ENCODE measurements at regions not wholly inside any gene's neighbourhood (a gene's known extent, or its start where the extent isn't known, plus 50 kb on each side); places are given as distances from the start of the nearest gene placed in this dataset.

GRCh38 chr9:107792006-107792405 lies 302.4 kb upstream of the KLF4 start:
- H3K27me3 Mint-ChIP-seq, result peaks cover 11% of the 10 kb centered on the region
- TF ChIP-seq, protein P1, sequence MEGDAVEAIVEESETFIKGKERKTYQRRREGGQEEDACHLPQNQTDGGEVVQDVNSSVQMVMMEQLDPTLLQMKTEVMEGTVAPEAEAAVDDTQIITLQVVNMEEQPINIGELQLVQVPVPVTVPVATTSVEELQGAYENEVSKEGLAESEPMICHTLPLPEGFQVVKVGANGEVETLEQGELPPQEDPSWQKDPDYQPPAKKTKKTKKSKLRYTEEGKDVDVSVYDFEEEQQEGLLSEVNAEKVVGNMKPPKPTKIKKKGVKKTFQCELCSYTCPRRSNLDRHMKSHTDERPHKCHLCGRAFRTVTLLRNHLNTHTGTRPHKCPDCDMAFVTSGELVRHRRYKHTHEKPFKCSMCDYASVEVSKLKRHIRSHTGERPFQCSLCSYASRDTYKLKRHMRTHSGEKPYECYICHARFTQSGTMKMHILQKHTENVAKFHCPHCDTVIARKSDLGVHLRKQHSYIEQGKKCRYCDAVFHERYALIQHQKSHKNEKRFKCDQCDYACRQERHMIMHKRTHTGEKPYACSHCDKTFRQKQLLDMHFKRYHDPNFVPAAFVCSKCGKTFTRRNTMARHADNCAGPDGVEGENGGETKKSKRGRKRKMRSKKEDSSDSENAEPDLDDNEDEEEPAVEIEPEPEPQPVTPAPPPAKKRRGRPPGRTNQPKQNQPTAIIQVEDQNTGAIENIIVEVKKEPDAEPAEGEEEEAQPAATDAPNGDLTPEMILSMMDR (IDR thresholded peaks at IDR 0.05), result no peak
- no peak overlapping the region for H3K27ac Mint-ChIP-seq
- ChIA-PET POLR2A (no interaction called here), CTCF (no interaction called here)
- H3K9me3 Mint-ChIP-seq, result peaks cover 4% of the 10 kb centered on the region
- no peaks in the 10 kb centered on the region for H3K4me1 Mint-ChIP-seq
- ATAC-seq (ENCODE audit: low read depth) (no peak), DNase-seq (no peak)
- no peaks in the 10 kb centered on the region for H3K36me3 Mint-ChIP-seq (ENCODE audit: low read depth)
- H3K4me3 Mint-ChIP-seq, result no peak overlapping the region
- intact Hi-C loops (cut with micrococcal nuclease), result no loop called here

DNA sequence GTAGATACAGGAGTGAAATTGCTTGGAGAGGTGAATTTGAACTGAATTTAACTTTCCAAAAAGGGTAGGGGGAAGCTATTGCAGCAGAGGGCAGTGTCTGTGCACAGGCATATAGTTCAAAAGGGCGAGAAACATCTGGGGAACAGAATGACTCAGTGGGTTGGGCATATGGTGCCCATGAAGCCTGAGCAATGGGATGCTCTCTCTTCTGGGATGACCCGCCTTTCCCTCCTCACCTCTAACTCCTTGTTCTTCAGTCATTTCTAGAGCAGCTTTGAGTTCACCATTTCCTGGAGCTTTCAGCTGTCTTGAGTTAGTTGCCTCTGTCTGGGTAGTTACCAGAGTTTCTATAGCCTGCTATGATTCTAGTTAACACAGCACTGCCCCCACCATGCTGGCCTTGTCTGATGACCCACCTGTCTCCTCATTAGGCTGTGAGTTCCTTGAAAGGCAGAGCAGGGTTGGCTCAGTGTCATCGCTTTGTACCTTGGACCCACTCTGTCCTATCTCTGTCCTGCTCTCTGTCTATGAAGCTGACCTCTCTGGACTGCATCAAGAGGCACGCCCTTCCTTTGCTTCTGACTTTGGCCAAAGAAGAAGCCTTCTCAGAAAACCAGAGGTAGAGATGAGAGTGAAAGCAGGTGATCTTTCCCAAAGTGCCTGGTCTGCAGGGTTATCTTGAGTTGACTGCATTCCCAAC lies 299.6 kb upstream of the KLF4 start:
- Mint-ChIP-seq H3K9me3 (peaks cover 2% of the 10 kb centered on the region), H3K36me3 (ENCODE audit: low read depth) (no peaks in the 10 kb centered on the region), H3K4me3 (no peak overlapping the region), H3K27me3 (peaks cover 11% of the 10 kb centered on the region), H3K4me1 (no peaks in the 10 kb centered on the region), H3K27ac (no peak overlapping the region)
- intact Hi-C loops (cut with micrococcal nuclease), result no loop called here
- ChIA-PET CTCF (no interaction called here), POLR2A (no interaction called here)
- TF ChIP-seq, protein P1 (IDR thresholded peaks at IDR 0.05), result no peak
- ATAC-seq (ENCODE audit: low read depth), result no peak
- DNase-seq, result no peak

DNA sequence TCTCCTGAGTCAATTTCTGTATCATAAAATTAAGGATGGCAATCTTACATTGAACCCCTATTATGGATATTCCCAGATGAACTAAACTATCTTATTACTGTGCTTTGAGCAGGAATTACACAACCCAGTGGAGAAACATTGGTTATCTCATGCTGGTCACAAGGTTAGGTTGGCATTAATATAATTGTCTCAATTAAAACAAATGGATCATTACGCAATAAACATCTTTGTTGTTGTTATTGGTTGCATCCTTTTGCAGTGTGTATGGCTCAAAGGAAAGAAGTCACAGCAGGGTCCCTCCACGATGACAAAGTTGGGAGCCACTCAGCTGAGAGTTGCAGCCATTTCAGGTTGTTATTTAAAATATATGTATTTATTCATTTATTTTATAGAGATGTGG lies 297.0 kb upstream of the KLF4 start:
- H3K9me3 Mint-ChIP-seq, result no peaks in the 10 kb centered on the region
- ChIA-PET POLR2A (no interaction called here), CTCF (no interaction called here)
- H3K36me3 Mint-ChIP-seq (ENCODE audit: low read depth), result no peaks in the 10 kb centered on the region
- no peak overlapping the region for H3K4me3 Mint-ChIP-seq
- DNase-seq (no peak), ATAC-seq (ENCODE audit: low read depth) (no peak)
- H3K27ac Mint-ChIP-seq, result no peak overlapping the region
- H3K4me1 Mint-ChIP-seq, result no peaks in the 10 kb centered on the region
- intact Hi-C loops (cut with micrococcal nuclease), result no loop called here
- peaks cover 15% of the 10 kb centered on the region for H3K27me3 Mint-ChIP-seq
- TF ChIP-seq, protein P1 (IDR thresholded peaks at IDR 0.05), result no peak

GRCh38 chr9:107784235-107784958 lies 294.8 kb upstream of the KLF4 start:
- Mint-ChIP-seq H3K4me1 (no peaks in the 10 kb centered on the region), H3K27ac (no peak overlapping the region), H3K27me3 (peaks cover 12% of the 10 kb centered on the region), H3K36me3 (ENCODE audit: low read depth) (no peaks in the 10 kb centered on the region), H3K9me3 (no peaks in the 10 kb centered on the region), H3K4me3 (no peak overlapping the region)
- DNase-seq, result no peak
- CTCF ChIA-PET, result no interaction called here
- POLR2A ChIA-PET, result no interaction called here
- TF ChIP-seq, protein P1 (IDR thresholded peaks at IDR 0.05), result no peak
- intact Hi-C loops (cut with micrococcal nuclease), result no loop called here
- no peak for ATAC-seq (ENCODE audit: low read depth)

DNA sequence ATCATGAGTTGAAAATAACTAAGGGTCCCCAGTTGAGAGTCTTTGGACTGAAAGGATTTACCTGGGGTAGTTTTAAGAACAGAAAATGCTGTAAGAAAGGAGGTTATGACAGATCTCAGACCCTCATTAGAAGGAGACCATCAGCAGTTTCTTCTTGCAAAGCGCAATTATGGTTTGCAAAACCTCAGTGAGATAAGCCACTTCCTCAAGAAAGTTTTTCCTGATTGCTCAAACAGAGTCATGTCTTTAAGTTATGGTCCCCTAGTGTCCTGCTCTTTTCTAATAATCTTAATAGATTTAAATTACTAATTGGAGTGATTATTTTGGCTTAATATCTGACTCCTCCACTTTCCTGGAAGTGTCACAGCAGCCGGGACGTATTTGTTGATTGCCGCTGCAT lies 293.2 kb upstream of the KLF4 start:
- TF ChIP-seq, protein P1 (IDR thresholded peaks at IDR 0.05), result no peak
- DNase-seq, result no peak
- Mint-ChIP-seq H3K9me3 (no peaks in the 10 kb centered on the region), H3K4me1 (no peaks in the 10 kb centered on the region), H3K27me3 (peaks cover 4% of the 10 kb centered on the region), H3K4me3 (no peak overlapping the region), H3K36me3 (ENCODE audit: low read depth) (no peaks in the 10 kb centered on the region), H3K27ac (no peak overlapping the region)
- ChIA-PET POLR2A (no interaction called here), CTCF (no interaction called here)
- no peak for ATAC-seq (ENCODE audit: low read depth)
- intact Hi-C loops (cut with micrococcal nuclease), result no loop called here
